RWPE1 (cell line): ENCODE measurements at regions not wholly inside any gene's neighbourhood (a gene's known extent, or its start where the extent isn't known, plus 50 kb on each side); places are given as distances from the start of the nearest gene placed in this dataset.

Source experiments
- CTCF ChIA-PET: fragments of 350-600 bp; sonication (Branson Sonifier 250); formaldehyde crosslinking; extraction: SDS; loops from one replicate; lab custom pipeline; 2021; lab: Yijun Ruan, JAX
- POLR2A ChIA-PET: fragments of 400-600 bp; formaldehyde crosslinking; extraction: SDS; loops from one replicate; lab custom pipeline; 2020; ENCODE audit warnings: antibody characterized with exemption; ENCODE audit not compliant: low non-redundant PET; lab: Yijun Ruan, JAX
- DNase-seq: peaks from one replicate; pipeline ENCODE4 v3.0.0; 2012; ENCODE audit warnings: low spot score
- H3K27ac ChIP-seq: fragments of 450-650 bp; 2 replicates; pipeline ENCODE4 v1.5.1; 2017
- TF ChIP-seq, protein P1 (sequence below): fragments of 450-650 bp; conservative IDR thresholded peaks from 2 replicates; pipeline ENCODE4 v1.5.1; 2017; ENCODE audit warnings: low read depth, mild to moderate bottlenecking

DNA sequence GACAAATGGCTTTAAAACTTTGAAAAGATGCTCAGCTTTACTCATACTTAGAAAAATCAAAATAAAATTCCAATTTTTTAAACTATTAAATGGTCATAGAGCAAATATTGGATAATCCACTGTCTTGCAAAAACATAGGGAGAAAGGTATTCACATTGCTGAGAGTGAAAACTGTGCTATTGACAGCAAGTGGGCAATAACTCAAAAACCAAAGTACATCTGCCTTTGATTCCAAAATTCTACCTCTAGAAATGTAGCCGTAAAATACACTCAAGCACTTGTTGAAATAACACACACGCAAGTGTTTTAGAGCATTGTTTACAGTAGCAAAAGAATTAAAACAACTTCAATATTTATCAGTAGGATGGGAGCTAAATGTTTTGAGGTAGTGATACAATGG is 210.6 kb upstream of the HS3ST3A1 start:
- ChIA-PET POLR2A (no interaction called here), CTCF (interaction anchor here (0.6 to 0.7 kb wide), 2 partner anchors 69 to 779 kb away, joined by 3 to 4 read pairs; no protein-coding TSS in a partner anchor)
- TF ChIP-seq, protein P1, sequence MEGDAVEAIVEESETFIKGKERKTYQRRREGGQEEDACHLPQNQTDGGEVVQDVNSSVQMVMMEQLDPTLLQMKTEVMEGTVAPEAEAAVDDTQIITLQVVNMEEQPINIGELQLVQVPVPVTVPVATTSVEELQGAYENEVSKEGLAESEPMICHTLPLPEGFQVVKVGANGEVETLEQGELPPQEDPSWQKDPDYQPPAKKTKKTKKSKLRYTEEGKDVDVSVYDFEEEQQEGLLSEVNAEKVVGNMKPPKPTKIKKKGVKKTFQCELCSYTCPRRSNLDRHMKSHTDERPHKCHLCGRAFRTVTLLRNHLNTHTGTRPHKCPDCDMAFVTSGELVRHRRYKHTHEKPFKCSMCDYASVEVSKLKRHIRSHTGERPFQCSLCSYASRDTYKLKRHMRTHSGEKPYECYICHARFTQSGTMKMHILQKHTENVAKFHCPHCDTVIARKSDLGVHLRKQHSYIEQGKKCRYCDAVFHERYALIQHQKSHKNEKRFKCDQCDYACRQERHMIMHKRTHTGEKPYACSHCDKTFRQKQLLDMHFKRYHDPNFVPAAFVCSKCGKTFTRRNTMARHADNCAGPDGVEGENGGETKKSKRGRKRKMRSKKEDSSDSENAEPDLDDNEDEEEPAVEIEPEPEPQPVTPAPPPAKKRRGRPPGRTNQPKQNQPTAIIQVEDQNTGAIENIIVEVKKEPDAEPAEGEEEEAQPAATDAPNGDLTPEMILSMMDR: no peak
- no peak for DNase-seq
- no peak overlapping the region for H3K27ac ChIP-seq

DNA sequence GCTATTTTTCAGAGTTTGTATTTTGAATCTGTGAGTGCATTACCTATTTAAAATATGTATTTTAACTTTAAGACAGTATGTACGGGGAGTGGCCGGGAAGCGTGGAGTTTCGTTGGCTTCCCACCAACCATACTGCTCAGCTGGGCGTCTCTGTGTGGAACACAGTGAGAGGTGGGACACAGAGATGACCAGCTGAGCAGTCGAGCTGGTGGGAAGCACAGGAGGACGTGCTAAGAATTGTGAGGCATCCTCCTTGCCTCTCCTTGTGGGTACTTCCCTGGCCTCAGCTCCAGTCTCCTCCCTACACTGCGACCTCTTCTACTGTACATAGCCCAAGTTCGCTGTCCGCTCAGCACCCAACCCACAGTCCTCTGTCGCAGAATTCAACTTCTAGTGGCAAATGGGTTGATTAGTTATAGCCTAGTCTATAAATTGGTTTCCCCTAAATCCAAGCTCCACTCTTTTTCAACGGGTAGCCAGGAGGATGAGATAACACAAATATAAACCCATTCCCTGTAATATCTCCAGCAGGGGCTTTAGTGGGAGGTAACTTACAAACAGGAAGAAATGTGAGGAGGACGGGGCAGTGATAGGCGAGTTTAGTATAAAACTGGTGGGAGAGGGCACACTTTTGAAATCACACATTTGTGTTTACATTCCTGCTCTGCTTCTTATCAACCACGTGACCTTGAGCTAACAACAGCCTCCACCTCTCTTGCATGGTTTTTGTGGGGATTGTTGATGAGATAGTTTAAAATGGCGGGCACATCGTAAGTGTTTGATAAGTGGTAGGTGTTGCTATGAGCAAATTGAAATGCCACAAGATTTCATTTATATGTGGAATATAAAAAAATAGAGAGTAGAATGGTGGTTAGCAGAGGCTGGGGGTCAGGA is 211.9 kb upstream of the HS3ST3A1 start:
- TF ChIP-seq, protein P1: no peak
- POLR2A ChIA-PET: no interaction called here
- no peak overlapping the region for H3K27ac ChIP-seq
- no peak for DNase-seq
- CTCF ChIA-PET: no interaction called here

DNA sequence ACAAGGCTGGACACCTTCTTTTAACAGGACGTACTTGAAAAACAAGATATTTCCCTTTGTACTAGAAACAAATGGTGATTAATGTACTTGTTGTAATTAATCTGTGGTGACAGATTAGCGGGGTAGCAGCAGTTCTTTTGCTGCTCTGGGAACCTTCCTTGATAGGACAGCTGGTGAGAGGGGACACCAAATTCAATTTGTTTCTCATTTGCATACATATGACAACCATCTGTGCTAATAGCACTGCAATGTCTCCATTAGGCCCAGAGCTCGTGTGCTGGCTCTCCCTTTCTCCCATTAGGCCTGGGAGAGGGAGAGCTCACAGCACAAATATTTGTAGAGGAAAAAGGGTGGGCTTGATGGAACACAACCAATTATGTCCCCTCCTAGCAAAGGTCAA is 221.0 kb upstream of the HS3ST3A1 start:
- DNase-seq: no peak
- no peak overlapping the region for H3K27ac ChIP-seq
- ChIA-PET CTCF (no interaction called here), POLR2A (interaction anchor here (0.5 kb wide), 1 partner anchor 382 kb away, joined by 7 read pairs; no protein-coding TSS in a partner anchor)
- TF ChIP-seq, protein P1: no peak

DNA sequence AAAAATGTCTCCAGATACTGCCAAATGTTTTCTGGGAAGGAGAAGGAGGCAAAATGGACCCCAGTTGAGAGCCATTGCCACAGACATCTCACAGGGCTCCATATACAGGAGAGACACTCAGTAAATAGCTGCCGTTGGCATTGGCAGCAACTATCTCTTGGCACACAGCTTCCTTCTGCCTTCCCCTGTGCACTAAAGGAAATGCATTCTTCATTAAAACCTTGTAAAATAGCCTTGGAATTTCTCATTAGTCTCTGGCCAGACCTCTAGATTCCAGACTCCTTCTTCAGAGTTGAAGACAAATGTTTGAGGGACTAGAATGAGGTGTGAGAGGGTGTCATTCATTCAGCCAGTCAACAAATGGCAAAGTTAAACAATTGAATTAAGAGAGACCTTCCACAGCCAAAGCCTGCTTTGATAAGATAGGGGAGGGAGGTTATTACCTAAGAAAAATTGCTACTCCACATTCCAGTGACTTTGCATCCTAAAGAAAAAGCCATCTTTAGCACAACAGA is 223.9 kb upstream of the HS3ST3A1 start:
- ChIA-PET CTCF (no interaction called here), POLR2A (no interaction called here)
- H3K27ac ChIP-seq: no peak overlapping the region
- DNase-seq: no peak
- TF ChIP-seq, protein P1: no peak

DNA sequence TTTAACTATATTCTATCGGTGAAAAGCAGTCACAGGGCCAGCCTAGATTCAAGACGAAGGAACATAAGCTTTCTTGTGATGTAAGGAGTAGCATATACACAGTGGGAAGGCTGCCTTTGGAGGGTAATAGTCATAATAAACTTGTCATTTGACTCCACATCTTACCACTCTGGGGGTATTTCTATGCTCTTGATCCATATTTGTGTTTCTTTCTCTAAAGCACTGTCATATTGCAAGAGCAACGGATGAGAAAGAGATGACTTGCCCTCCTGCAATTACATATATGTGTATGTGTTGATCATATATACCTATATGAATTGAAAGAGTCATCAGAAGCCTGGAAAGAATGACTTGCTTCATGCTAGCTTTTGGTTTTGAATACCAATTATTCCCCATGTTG is 225.4 kb upstream of the HS3ST3A1 start:
- POLR2A ChIA-PET: no interaction called here
- CTCF ChIA-PET: no interaction called here
- H3K27ac ChIP-seq: no peak overlapping the region
- DNase-seq: no peak
- TF ChIP-seq, protein P1: no peak

DNA sequence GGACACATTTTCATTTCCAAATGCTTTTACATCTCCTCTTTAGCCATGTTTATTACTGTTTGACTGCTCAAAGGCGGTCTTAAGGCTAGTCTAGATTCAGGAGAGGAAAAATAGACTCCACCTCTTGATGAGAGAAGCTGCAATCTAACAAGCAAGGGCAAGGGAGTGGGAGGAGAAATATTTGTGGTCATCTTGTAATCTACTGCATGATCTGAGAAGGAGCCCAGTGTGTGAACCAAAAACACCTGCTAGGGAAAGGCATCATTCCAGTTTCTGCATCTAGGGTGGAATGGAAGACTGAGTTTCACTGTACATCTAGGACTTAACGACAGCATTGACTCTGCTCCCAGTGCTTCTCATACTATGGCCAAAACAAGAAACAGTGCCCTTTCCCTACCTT is 232.2 kb upstream of the HS3ST3A1 start:
- ChIA-PET CTCF (no interaction called here), POLR2A (no interaction called here)
- no peak for DNase-seq
- TF ChIP-seq, protein P1: no peak
- H3K27ac ChIP-seq: no peak overlapping the region
